KG1 (cell line): ENCODE measurements at regions not wholly inside any gene's neighbourhood (a gene's known extent, or its start where the extent isn't known, plus 50 kb on each side); places are given as distances from the start of the nearest gene placed in this dataset.

Source experiments
- DNase-seq: peaks from one replicate; lab custom pipeline; 2025; lab: John Stamatoyannopoulos, UW

- DNase-seq = no peak
These were observed 235.3 kb upstream of the CEP162 start for GRCh38 chr6:84462698-84463097.

- DNase-seq = no peak
These were observed 234.0 kb upstream of the CEP162 start for GRCh38 chr6:84461461-84461860.

- no peak for DNase-seq
These were observed 233.0 kb upstream of the CEP162 start for GRCh38 chr6:84460491-84460890.

- no peak for DNase-seq
These were observed 232.0 kb upstream of the CEP162 start for GRCh38 chr6:84459401-84459800.

- no peak for DNase-seq
These were observed 230.8 kb upstream of the CEP162 start for GRCh38 chr6:84458271-84458670.

GRCh38 chr6:84457276-84457675 lies 229.8 kb upstream of the CEP162 start:
- no peak for DNase-seq

- DNase-seq = no peak
These were observed 229.4 kb upstream of the CEP162 start for GRCh38 chr6:84456803-84457202.

- DNase-seq = no peak
These were observed 228.1 kb upstream of the CEP162 start for GRCh38 chr6:84455511-84456029.

- no peak for DNase-seq
These were observed 226.1 kb upstream of the CEP162 start for GRCh38 chr6:84453499-84453898.

- DNase-seq = no peak
These were observed 222.6 kb upstream of the CEP162 start for GRCh38 chr6:84450018-84450417.

- DNase-seq = no peak
These were observed 221.8 kb upstream of the CEP162 start for GRCh38 chr6:84449220-84449619.

GRCh38 chr6:84448331-84448730 lies 220.9 kb upstream of the CEP162 start:
- no peak for DNase-seq

GRCh38 chr6:84447651-84448050 lies 220.2 kb upstream of the CEP162 start:
- DNase-seq = no peak

- DNase-seq = no peak
These were observed 217.6 kb upstream of the CEP162 start for GRCh38 chr6:84445068-84445467.

GRCh38 chr6:84442208-84442607 lies 214.8 kb upstream of the CEP162 start:
- no peak for DNase-seq

GRCh38 chr6:84441456-84441855 lies 214.0 kb upstream of the CEP162 start:
- DNase-seq = no peak

- no peak for DNase-seq
These were observed 207.1 kb upstream of the CEP162 start for GRCh38 chr6:84434550-84434949.

- DNase-seq = no peak
These were observed 205.2 kb upstream of the CEP162 start for GRCh38 chr6:84432619-84433018.

GRCh38 chr6:84428300-84428907 lies 201.0 kb upstream of the CEP162 start:
- DNase-seq = peak; percentile 31

- no peak for DNase-seq
These were observed 198.7 kb upstream of the CEP162 start for GRCh38 chr6:84425971-84426705.

- no peak for DNase-seq
These were observed 197.5 kb upstream of the CEP162 start for GRCh38 chr6:84424956-84425355.

- DNase-seq = peak; percentile 40
These were observed 195.0 kb upstream of the CEP162 start for GRCh38 chr6:84422380-84422968.

- DNase-seq = no peak
These were observed 193.6 kb upstream of the CEP162 start for GRCh38 chr6:84421031-84421430.
